GM19025 (cell line): ENCODE measurements at regions not wholly inside any gene's neighbourhood (a gene's known extent, or its start where the extent isn't known, plus 50 kb on each side); places are given as distances from the start of the nearest gene placed in this dataset.

Source experiments
- ATAC-seq: cut with Tn5 transposase; IDR thresholded peaks from one replicate; pipeline ENCODE4 v1.9.1; 2021; ENCODE audit warnings: mild to moderate bottlenecking, low read depth, moderate library complexity; ENCODE audit not compliant: unreplicated experiment

DNA sequence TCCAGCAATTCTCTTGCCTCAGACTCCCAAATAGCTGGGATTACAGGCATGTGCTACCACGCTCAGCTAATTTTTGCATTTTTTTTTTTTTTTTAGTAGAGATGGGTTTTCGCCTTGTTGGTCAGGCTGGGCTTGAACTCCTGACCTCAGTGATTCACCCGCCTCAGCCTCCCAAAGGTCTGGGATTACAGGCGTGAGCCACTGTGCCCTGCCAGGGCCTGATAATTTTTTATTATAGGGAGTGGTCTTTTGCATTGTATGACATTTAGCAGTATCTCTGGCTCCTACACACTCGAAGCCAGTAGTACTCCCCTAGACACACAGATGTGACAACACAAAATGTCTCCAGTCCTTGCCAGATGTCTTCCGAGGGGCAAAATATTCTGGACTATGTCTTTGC, 124.0 kb downstream of the DKK1 start:
- no peak for ATAC-seq

GRCh38 chr10:52440612-52441285, 126.7 kb downstream of the DKK1 start:
- ATAC-seq: no peak

DNA sequence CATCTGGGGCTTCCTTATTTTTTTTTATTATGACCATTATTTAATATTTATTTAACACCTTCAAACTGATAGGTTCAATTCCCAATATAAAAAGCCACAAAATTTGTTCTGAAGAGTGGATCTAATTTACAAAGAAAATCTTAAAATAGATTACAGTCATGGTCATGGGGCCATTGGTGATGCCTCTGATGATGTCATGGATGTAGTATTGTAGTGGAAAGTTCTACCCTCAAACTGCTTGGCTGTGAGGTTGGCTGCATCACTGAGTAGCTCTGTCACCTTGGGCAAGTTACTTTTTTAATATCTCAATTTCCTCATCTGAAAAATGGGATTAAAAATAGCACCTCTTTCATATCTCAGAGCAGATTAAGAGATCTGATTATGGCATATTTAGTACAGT, 128.5 kb downstream of the DKK1 start:
- ATAC-seq: no peak

GRCh38 chr10:52443419-52444388, 129.6 kb downstream of the DKK1 start:
- no peak for ATAC-seq

- no peak for ATAC-seq
Measured at GRCh38 chr10:52446391-52446790, 132.3 kb downstream of the DKK1 start.

DNA sequence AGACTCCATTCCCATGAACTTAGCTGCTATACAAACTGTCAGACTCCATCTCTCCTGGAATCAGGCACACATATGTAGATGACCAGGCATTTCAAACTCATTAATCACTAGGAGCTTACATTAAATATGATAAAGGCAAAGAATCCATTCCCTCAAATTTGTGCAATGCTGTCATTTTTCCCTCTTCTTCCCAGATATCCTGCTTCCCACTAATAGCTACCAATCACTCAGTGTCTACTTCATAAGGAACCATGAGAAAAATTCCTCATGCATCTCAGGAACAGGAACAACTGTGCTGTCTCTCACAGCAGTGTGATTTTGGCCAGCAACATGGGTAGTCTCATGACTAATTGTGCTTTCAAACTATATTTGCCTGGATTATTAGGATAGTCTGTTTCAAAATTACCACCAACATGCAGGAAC, 133.9 kb downstream of the DKK1 start:
- no peak for ATAC-seq

- ATAC-seq: no peak
Measured at GRCh38 chr10:52450762-52451291, 136.7 kb downstream of the DKK1 start.

- no peak for ATAC-seq
Measured at GRCh38 chr10:52451817-52452216, 137.7 kb downstream of the DKK1 start.

GRCh38 chr10:52452600-52453493, 138.8 kb downstream of the DKK1 start:
- ATAC-seq: no peak

GRCh38 chr10:52453501-52453900, 139.4 kb downstream of the DKK1 start:
- ATAC-seq: no peak

- no peak for ATAC-seq
Measured at GRCh38 chr10:52454491-52454890, 140.4 kb downstream of the DKK1 start.

- ATAC-seq: no peak
Measured at GRCh38 chr10:52455098-52455497, 141.0 kb downstream of the DKK1 start.

- no peak for ATAC-seq
Measured at GRCh38 chr10:52459097-52459496, 145.0 kb downstream of the DKK1 start.

GRCh38 chr10:52463826-52464225, 149.7 kb downstream of the DKK1 start:
- no peak for ATAC-seq

DNA sequence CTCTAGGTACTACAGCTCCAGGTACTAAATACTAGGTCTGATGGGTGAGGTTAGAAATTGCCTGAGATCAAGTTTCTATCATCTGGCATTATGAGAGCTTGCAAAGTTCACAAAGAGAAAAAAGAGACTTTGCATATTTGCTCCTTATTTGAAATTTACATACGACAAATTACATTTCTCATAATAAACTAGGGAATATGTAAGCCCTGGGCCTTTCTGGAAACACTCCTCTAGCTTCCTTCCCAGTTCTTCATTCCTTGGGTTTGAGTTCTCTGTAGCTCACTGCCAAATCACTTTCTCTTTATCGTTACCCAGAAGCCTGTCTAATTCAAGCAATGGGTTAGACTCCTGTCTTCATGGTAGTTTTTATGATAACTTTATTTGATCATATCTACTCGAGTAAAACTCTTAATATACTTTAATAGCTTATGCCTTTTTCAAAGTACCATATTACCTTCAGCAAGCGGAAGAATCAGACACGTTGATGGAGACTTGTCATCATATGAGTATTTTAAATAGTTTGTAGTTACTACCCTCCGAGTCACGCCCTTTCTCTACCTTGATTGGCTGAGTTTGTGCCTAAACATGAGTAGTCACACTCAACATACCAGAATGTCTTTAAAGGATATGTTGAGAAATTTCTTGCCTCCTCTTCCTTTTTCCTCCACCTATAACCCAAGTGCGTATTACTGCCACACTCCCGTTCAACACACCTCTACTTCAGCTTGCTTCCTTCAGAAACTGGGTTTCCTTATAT, 150.5 kb downstream of the DKK1 start:
- ATAC-seq: no peak

DNA sequence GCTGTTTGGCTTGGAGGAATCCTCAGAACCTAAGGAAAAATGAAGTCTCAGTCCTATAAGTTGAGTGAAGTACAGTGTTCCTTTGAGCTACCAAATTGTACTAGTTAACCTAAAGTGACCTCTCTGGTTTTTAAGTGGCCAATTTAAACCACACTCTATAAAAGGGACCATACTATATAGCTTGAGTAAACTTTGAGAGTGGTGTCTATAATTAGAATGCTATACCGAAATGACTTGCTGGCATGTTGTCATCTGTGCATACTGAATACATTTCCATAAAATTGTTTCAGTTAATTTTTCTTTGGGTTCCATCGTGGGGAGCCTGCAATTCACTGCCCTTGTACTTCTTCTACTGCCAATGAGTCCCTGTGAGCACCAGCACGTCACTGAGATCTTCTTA, 151.1 kb downstream of the DKK1 start:
- no peak for ATAC-seq

- no peak for ATAC-seq
Measured at GRCh38 chr10:52466464-52466863, 152.4 kb downstream of the DKK1 start.

DNA sequence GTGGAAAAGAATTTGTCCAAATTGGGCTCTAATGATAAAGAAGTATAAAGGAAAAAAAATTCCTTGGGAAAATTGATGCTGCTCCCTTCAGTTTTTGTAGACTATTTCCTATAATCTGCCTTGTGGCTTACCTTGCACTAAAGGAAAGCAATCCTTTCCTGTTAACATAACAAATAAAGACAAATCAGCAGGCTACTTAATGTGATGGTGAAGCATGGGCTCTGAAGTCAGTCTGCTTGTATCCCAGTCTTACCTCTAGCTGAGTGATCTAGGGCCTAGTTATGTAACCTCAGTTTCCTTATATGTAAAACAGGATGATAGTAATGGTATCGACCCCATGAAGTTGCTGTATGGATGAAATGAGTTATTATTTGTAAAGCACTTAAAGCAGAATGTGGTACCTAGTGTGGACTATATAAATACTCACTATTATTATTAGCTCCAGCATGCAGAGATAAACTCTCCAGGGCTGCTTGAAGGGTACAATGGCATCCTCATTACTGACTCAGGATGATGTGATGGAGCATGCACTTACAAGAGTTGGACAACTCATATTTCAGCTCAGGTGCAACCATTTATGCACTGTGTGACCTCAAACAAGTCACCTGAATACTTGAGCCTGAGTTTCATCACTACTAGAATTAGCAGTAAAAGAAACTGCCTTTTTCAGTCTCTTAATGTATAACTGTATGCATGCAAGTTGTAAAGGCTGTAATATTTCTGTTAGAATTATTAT, 156.1 kb downstream of the DKK1 start:
- ATAC-seq: no peak
